ENCODE measurements at regions not wholly inside any gene's neighbourhood (a gene's known extent, or its start where the extent isn't known, plus 50 kb on each side); places are given as distances from the start of the nearest gene placed in this dataset.

- no peak overlapping the region for H3K27ac ChIP-seq (ENCODE audit: low read depth, low read length)
- H3K36me3 ChIP-seq (ENCODE audit: control insufficient read depth in 5 of 5, insufficient read depth in 5 of 5, low read length in 5 of 5) = no peaks in the 10 kb centered on the region
- H3K9ac ChIP-seq (ENCODE audit: low read length in 5 of 5) = no peak overlapping the region
- H3K27me3 ChIP-seq (ENCODE audit: control insufficient read depth in 5 of 5, insufficient read depth in 4 of 5, low read length in 5 of 5) = no peaks in the 10 kb centered on the region
- no peaks in the 10 kb centered on the region for H3K4me1 ChIP-seq (ENCODE audit: control insufficient read depth in 5 of 5, insufficient read depth in 5 of 5, low read length in 5 of 5)
- H3K4me3 ChIP-seq (ENCODE audit: low read depth in 1 of 5, low read length in 5 of 5) = no peak overlapping the region
- no peaks in the 10 kb centered on the region for H3K9me3 ChIP-seq (ENCODE audit: control insufficient read depth in 5 of 5, low read length in 5 of 5)
Observed at GRCh38 chr6:132244744-132245143, 156.5 kb downstream of the MOXD1 start.

GRCh38 chr6:132236744-132237143 is 164.5 kb downstream of the MOXD1 start:
- Histone ChIP-seq H3K9ac (ENCODE audit: low read length in 5 of 5) (no peak overlapping the region), H3K36me3 (ENCODE audit: control insufficient read depth in 5 of 5, insufficient read depth in 5 of 5, low read length in 5 of 5) (no peaks in the 10 kb centered on the region)

GRCh38 chr6:132236281-132236680 is 165.0 kb downstream of the MOXD1 start:
- H3K9me3 ChIP-seq (ENCODE audit: control insufficient read depth in 5 of 5, low read length in 5 of 5) = no peaks in the 10 kb centered on the region
- no peaks in the 10 kb centered on the region for H3K36me3 ChIP-seq (ENCODE audit: control insufficient read depth in 5 of 5, insufficient read depth in 5 of 5, low read length in 5 of 5)
- H3K27me3 ChIP-seq (ENCODE audit: control insufficient read depth in 5 of 5, insufficient read depth in 4 of 5, low read length in 5 of 5) = peaks cover 0 to 3% (median 0%) of the 10 kb centered on the region in 5 donors

More at GRCh38 chr6:132236744-132237143, 164.5 kb downstream of the MOXD1 start:
- Histone ChIP-seq H3K9me3 (ENCODE audit: control insufficient read depth in 5 of 5, low read length in 5 of 5) (no peaks in the 10 kb centered on the region), H3K4me3 (ENCODE audit: low read depth in 1 of 5, low read length in 5 of 5) (no peak overlapping the region), H3K27ac (ENCODE audit: low read depth, low read length) (no peak overlapping the region), H3K27me3 (ENCODE audit: control insufficient read depth in 5 of 5, insufficient read depth in 4 of 5, low read length in 5 of 5) (peaks cover 0 to 3% (median 0%) of the 10 kb centered on the region in 5 donors), H3K4me1 (ENCODE audit: control insufficient read depth in 5 of 5, insufficient read depth in 5 of 5, low read length in 5 of 5) (no peaks in the 10 kb centered on the region)

GRCh38 chr6:132235596-132236280 is 165.5 kb downstream of the MOXD1 start:
- Histone ChIP-seq H3K9ac (ENCODE audit: low read length in 5 of 5) (no peak overlapping the region), H3K27me3 (ENCODE audit: control insufficient read depth in 5 of 5, insufficient read depth in 4 of 5, low read length in 5 of 5) (peaks cover 0 to 3% (median 0%) of the 10 kb centered on the region in 5 donors), H3K9me3 (ENCODE audit: control insufficient read depth in 5 of 5, low read length in 5 of 5) (no peaks in the 10 kb centered on the region), H3K36me3 (ENCODE audit: control insufficient read depth in 5 of 5, insufficient read depth in 5 of 5, low read length in 5 of 5) (no peaks in the 10 kb centered on the region), H3K27ac (ENCODE audit: low read depth, low read length) (no peak overlapping the region), H3K4me1 (ENCODE audit: control insufficient read depth in 5 of 5, insufficient read depth in 5 of 5, low read length in 5 of 5) (no peaks in the 10 kb centered on the region), H3K4me3 (ENCODE audit: low read depth in 1 of 5, low read length in 5 of 5) (no peak overlapping the region)

More at GRCh38 chr6:132236281-132236680, 165.0 kb downstream of the MOXD1 start:
- Histone ChIP-seq H3K27ac (ENCODE audit: low read depth, low read length) (no peak overlapping the region), H3K4me1 (ENCODE audit: control insufficient read depth in 5 of 5, insufficient read depth in 5 of 5, low read length in 5 of 5) (no peaks in the 10 kb centered on the region), H3K4me3 (ENCODE audit: low read depth in 1 of 5, low read length in 5 of 5) (no peak overlapping the region), H3K9ac (ENCODE audit: low read length in 5 of 5) (no peak overlapping the region)

- Histone ChIP-seq H3K4me1 (ENCODE audit: control insufficient read depth in 5 of 5, insufficient read depth in 5 of 5, low read length in 5 of 5) (no peaks in the 10 kb centered on the region), H3K27me3 (ENCODE audit: control insufficient read depth in 5 of 5, insufficient read depth in 4 of 5, low read length in 5 of 5) (peaks cover 0 to 3% (median 0%) of the 10 kb centered on the region in 5 donors), H3K4me3 (ENCODE audit: low read depth in 1 of 5, low read length in 5 of 5) (no peak overlapping the region), H3K27ac (ENCODE audit: low read depth, low read length) (no peak overlapping the region), H3K9me3 (ENCODE audit: control insufficient read depth in 5 of 5, low read length in 5 of 5) (no peaks in the 10 kb centered on the region), H3K9ac (ENCODE audit: low read length in 5 of 5) (no peak overlapping the region), H3K36me3 (ENCODE audit: control insufficient read depth in 5 of 5, insufficient read depth in 5 of 5, low read length in 5 of 5) (no peaks in the 10 kb centered on the region)
Observed at GRCh38 chr6:132234356-132234755, 166.9 kb downstream of the MOXD1 start.

GRCh38 chr6:132231121-132231884 is 170.0 kb downstream of the MOXD1 start:
- H3K9ac ChIP-seq (ENCODE audit: low read length in 5 of 5) = no peak overlapping the region
- no peak overlapping the region for H3K4me3 ChIP-seq (ENCODE audit: low read depth in 1 of 5, low read length in 5 of 5)
- H3K4me1 ChIP-seq (ENCODE audit: control insufficient read depth in 5 of 5, insufficient read depth in 5 of 5, low read length in 5 of 5) = no peaks in the 10 kb centered on the region
- no peaks in the 10 kb centered on the region for H3K27me3 ChIP-seq (ENCODE audit: control insufficient read depth in 5 of 5, insufficient read depth in 4 of 5, low read length in 5 of 5)
- no peak overlapping the region for H3K27ac ChIP-seq (ENCODE audit: low read depth, low read length)
- H3K36me3 ChIP-seq (ENCODE audit: control insufficient read depth in 5 of 5, insufficient read depth in 5 of 5, low read length in 5 of 5) = no peaks in the 10 kb centered on the region
- H3K9me3 ChIP-seq (ENCODE audit: control insufficient read depth in 5 of 5, low read length in 5 of 5) = peaks cover 0 to 4% (median 0%) of the 10 kb centered on the region in 5 donors

- no peaks in the 10 kb centered on the region for H3K4me1 ChIP-seq (ENCODE audit: control insufficient read depth in 5 of 5, insufficient read depth in 5 of 5, low read length in 5 of 5)
- H3K9ac ChIP-seq (ENCODE audit: low read length in 5 of 5) = no peak overlapping the region
- no peaks in the 10 kb centered on the region for H3K36me3 ChIP-seq (ENCODE audit: control insufficient read depth in 5 of 5, insufficient read depth in 5 of 5, low read length in 5 of 5)
- H3K4me3 ChIP-seq (ENCODE audit: low read depth in 1 of 5, low read length in 5 of 5) = no peak overlapping the region
- no peak overlapping the region for H3K27ac ChIP-seq (ENCODE audit: low read depth, low read length)
- peaks cover 0 to 4% (median 0%) of the 10 kb centered on the region in 5 donors for H3K9me3 ChIP-seq (ENCODE audit: control insufficient read depth in 5 of 5, low read length in 5 of 5)
- H3K27me3 ChIP-seq (ENCODE audit: control insufficient read depth in 5 of 5, insufficient read depth in 4 of 5, low read length in 5 of 5) = no peaks in the 10 kb centered on the region
Observed at GRCh38 chr6:132228894-132229293, 172.4 kb downstream of the MOXD1 start.

- H3K27me3 ChIP-seq (ENCODE audit: control insufficient read depth in 5 of 5, insufficient read depth in 4 of 5, low read length in 5 of 5) = no peaks in the 10 kb centered on the region
- no peaks in the 10 kb centered on the region for H3K36me3 ChIP-seq (ENCODE audit: control insufficient read depth in 5 of 5, insufficient read depth in 5 of 5, low read length in 5 of 5)
- no peak overlapping the region for H3K27ac ChIP-seq (ENCODE audit: low read depth, low read length)
- H3K9me3 ChIP-seq (ENCODE audit: control insufficient read depth in 5 of 5, low read length in 5 of 5) = peaks cover 0 to 4% (median 0%) of the 10 kb centered on the region in 5 donors
- H3K4me3 ChIP-seq (ENCODE audit: low read depth in 1 of 5, low read length in 5 of 5) = no peak overlapping the region
- H3K9ac ChIP-seq (ENCODE audit: low read length in 5 of 5) = no peak overlapping the region
- H3K4me1 ChIP-seq (ENCODE audit: control insufficient read depth in 5 of 5, insufficient read depth in 5 of 5, low read length in 5 of 5) = no peaks in the 10 kb centered on the region
Observed at GRCh38 chr6:132227904-132228303, 173.4 kb downstream of the MOXD1 start.

GRCh38 chr6:132224943-132225342 is 176.3 kb downstream of the MOXD1 start:
- Histone ChIP-seq H3K4me3 (ENCODE audit: low read depth in 1 of 5, low read length in 5 of 5) (no peak overlapping the region), H3K36me3 (ENCODE audit: control insufficient read depth in 5 of 5, insufficient read depth in 5 of 5, low read length in 5 of 5) (no peaks in the 10 kb centered on the region), H3K27me3 (ENCODE audit: control insufficient read depth in 5 of 5, insufficient read depth in 4 of 5, low read length in 5 of 5) (no peaks in the 10 kb centered on the region), H3K9ac (ENCODE audit: low read length in 5 of 5) (no peak overlapping the region), H3K4me1 (ENCODE audit: control insufficient read depth in 5 of 5, insufficient read depth in 5 of 5, low read length in 5 of 5) (no peaks in the 10 kb centered on the region), H3K27ac (ENCODE audit: low read depth, low read length) (no peak overlapping the region), H3K9me3 (ENCODE audit: control insufficient read depth in 5 of 5, low read length in 5 of 5) (peaks cover 0 to 4% (median 0%) of the 10 kb centered on the region in 5 donors)

GRCh38 chr6:132220800-132221199 is 180.5 kb downstream of the MOXD1 start:
- Histone ChIP-seq H3K9ac (ENCODE audit: low read length in 5 of 5) (no peak overlapping the region), H3K36me3 (ENCODE audit: control insufficient read depth in 5 of 5, insufficient read depth in 5 of 5, low read length in 5 of 5) (no peaks in the 10 kb centered on the region), H3K4me1 (ENCODE audit: control insufficient read depth in 5 of 5, insufficient read depth in 5 of 5, low read length in 5 of 5) (no peaks in the 10 kb centered on the region), H3K4me3 (ENCODE audit: low read depth in 1 of 5, low read length in 5 of 5) (no peak overlapping the region), H3K27me3 (ENCODE audit: control insufficient read depth in 5 of 5, insufficient read depth in 4 of 5, low read length in 5 of 5) (no peaks in the 10 kb centered on the region), H3K9me3 (ENCODE audit: control insufficient read depth in 5 of 5, low read length in 5 of 5) (peaks cover 0 to 4% (median 0%) of the 10 kb centered on the region in 5 donors), H3K27ac (ENCODE audit: low read depth, low read length) (no peak overlapping the region)

Data from subcutaneous abdominal adipose tissue (tissue), 5 donors.